ENCODE measurements at regions not wholly inside any gene's neighbourhood (a gene's known extent, or its start where the extent isn't known, plus 50 kb on each side); places are given as distances from the start of the nearest gene placed in this dataset.

DNA sequence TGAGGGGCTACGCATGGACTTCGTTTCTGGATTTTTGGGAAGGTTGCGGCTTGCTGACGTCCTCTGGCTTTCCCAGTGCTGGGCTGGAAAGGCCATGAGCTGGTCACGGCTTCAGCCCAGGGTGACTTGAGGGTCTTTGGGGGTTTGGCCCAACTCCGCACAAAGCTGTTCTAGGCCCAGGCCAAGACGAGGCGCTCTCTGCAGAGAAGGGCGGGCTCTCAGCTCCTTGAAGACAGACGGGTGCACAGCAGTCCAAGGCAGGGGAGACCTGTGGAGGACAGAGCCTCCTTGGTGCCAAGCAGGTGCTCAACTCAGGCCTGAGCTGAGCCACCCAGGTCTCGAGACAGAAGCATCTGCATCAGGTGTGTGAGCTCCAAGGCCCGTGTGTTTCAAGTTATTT lies 1003.7 kb downstream of the BRD1 start:
- TF ChIP-seq, protein P1, sequence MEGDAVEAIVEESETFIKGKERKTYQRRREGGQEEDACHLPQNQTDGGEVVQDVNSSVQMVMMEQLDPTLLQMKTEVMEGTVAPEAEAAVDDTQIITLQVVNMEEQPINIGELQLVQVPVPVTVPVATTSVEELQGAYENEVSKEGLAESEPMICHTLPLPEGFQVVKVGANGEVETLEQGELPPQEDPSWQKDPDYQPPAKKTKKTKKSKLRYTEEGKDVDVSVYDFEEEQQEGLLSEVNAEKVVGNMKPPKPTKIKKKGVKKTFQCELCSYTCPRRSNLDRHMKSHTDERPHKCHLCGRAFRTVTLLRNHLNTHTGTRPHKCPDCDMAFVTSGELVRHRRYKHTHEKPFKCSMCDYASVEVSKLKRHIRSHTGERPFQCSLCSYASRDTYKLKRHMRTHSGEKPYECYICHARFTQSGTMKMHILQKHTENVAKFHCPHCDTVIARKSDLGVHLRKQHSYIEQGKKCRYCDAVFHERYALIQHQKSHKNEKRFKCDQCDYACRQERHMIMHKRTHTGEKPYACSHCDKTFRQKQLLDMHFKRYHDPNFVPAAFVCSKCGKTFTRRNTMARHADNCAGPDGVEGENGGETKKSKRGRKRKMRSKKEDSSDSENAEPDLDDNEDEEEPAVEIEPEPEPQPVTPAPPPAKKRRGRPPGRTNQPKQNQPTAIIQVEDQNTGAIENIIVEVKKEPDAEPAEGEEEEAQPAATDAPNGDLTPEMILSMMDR (IDR thresholded peaks at IDR 0.05), result no peak
- no peak for TF ChIP-seq POLR2AphosphoS5 (IDR thresholded peaks at IDR 0.05; ENCODE audit: low read depth, low read length)

All from Panc1 (cell line).